Urothelium cell line (cell line): ENCODE measurements at regions not wholly inside any gene's neighbourhood (a gene's known extent, or its start where the extent isn't known, plus 50 kb on each side); places are given as distances from the start of the nearest gene placed in this dataset.

ENCODE experiments used
- DNase-seq: peaks from one replicate; pipeline ENCODE4 v3.0.0; 2011; ENCODE audit warnings: low spot score, mixed read lengths
- FAIRE-seq: peaks from 2 replicates; lab custom pipeline; 2011; peaks lifted over from hg19 to GRCh38; lab: Jason Lieb, UNC

GRCh38 chr18:77501266-77501665, 251.6 kb downstream of the GALR1 start:
- FAIRE-seq (no peak), DNase-seq (no peak)

GRCh38 chr18:77505499-77505898, 255.9 kb downstream of the GALR1 start:
- no peak for FAIRE-seq
- DNase-seq, result no peak

- no peak for DNase-seq
- no peak for FAIRE-seq
Observed at GRCh38 chr18:77512152-77512551, 262.5 kb downstream of the GALR1 start.

DNA sequence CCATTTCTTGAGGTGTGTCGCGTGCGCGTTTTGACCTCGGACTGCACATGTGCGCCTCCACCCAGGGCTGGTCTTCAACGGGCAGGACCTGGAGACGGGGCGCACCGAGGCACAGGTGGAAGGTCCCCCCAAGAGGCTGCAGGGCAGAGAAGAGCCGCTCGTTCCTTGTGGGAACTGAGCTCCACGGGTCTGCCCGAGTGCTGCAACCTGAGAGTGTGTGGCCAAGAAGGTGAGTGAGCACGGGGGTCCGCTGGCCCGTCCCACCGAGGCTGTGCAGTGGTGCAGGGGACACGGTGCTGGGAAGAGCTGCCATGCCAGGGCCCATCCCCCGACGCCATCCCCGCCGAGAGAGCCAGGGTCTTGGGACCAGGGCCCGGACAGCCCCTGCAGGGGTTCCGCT, 268.3 kb downstream of the GALR1 start:
- FAIRE-seq (no peak), DNase-seq (no peak)

- FAIRE-seq, result no peak
- no peak for DNase-seq
Observed at GRCh38 chr18:77520767-77521166, 271.1 kb downstream of the GALR1 start.

- FAIRE-seq (no peak), DNase-seq (no peak)
Observed at GRCh38 chr18:77522051-77522675, 272.5 kb downstream of the GALR1 start.

DNA sequence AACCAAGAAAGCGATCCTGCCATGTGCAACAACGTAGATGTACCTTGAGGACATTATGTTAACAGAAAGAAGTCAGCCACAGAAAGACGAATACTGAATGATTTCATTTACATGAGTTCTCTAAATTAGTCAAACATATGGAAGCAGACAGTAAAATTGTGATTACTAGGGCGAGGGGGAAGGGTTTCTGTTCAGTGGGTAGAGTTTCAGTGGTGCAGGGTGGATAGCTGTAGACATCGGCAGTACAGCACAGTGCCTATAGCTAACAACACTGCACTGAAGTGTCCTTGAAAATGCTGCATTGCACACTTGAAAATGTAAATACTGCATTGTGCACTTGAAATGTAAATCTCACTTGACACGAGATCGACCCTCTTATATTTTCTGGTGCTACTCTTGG, 275.3 kb downstream of the GALR1 start:
- no peak for DNase-seq
- FAIRE-seq, result no peak

DNA sequence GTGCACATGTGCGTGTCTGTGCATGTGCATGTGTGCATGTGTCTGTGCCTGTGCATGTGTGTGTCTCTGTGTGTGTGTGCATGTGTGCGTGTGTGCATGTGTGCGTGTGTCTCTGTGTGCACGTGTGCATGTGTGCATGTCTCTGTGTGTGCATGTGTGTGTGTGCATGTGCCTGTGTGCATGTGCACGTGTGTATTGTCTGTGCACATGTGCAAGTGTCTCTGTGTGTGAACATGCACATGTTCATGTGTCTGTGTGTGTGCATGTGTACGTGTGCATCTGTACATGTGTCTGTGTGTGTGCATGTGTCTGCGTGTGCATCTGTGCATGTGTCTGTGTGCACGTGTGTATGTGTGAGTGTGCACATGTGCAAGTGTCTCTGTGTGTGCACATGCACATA, 277.3 kb downstream of the GALR1 start:
- FAIRE-seq (no peak), DNase-seq (no peak)

DNA sequence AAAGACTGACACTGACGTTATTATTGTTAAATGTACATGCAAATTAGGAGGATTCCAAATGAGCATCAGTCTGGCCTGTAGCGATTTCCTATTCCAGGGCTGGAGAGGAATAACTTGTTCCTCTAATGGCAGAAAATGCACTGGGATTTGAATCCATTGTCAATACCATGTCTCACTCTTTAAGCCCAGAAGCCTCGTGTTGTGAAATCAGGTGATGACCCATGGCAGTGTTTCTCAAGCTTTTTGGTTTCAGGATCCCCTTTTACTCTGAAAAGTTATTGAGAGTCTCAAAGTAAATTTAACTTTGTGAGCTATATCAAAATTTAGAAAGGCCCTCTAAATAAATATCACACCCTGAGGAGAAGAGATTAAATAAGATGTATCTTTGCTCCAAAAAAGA, 279.2 kb downstream of the GALR1 start:
- FAIRE-seq (no peak), DNase-seq (no peak)

DNA sequence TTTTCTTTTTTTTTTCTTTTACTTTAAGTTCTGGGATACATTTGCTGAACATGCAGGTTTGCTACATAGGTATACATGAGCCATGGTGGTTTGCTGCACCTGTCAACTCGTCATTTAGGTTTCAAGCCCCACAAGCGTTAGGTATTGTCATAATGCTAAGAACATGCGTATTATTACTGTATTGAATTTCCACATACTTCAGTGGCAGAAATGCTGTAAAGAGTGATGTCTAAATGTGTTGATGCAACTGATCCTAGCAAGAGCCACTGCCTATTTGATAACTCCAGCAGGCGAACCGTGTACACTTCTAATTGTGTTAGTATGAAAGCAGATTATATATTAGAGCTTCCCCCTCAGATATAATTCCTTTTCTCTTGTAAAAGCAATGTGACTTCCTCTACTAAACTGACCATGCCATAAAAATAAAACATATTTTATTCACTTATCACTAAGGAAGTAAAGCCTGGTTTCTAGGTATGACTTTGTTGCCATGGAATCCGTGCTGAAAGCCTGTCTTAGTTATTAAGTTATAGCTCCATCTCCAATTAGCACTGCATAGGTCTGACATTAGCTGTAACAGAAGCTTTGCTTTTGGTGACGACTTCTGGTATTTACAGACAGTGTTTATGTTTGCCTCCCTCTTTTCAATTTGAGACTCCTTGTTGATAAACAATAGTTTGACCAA, 280.0 kb downstream of the GALR1 start:
- no peak for DNase-seq
- FAIRE-seq, result no peak

GRCh38 chr18:77530732-77531131, 281.1 kb downstream of the GALR1 start:
- FAIRE-seq, result no peak
- DNase-seq, result no peak

DNA sequence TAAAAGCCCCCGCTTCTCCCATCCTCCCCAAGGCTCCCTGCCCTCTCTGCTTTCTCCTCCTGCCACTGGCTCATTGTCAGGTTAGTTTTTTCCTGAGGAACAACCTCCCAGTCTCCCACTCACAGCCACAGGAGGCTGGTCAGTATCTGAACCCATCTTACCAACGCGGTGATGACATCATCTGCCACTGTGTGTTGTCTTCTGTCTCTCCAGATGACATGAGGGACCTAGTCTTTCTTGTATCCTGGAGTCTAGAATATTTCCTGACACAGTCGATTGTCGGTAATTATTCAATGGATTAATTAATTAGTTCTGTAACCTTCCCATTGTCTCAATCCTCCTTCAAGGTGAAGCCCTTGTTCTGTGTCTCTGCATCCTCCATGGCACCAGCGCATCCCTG, 290.2 kb downstream of the GALR1 start:
- no peak for FAIRE-seq
- no peak for DNase-seq

DNA sequence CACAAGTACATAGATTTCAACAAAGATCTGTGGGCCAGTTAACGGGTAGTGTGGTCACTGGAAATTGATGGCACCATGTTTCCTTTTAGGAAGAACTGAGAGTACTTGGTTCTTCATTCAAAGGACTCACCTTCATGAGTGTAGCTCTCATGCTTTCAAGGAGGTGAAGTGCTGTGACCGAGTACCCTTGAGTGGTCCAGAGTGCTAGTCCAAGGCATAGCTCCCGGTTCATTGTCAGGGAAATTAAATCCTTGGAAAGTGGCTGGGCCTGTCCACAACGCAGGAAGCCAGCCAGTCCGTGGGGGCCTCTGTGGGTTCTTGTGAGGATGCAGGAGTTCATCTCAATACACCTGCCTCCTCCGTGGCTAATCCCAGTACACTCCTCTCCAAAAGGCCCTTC, 295.1 kb downstream of the GALR1 start:
- DNase-seq (no peak), FAIRE-seq (no peak)

- FAIRE-seq, result no peak
- no peak for DNase-seq
Observed at GRCh38 chr18:77547757-77548156, 298.1 kb downstream of the GALR1 start.

- FAIRE-seq, result no peak
- no peak for DNase-seq
Observed at GRCh38 chr18:77548790-77549420, 299.3 kb downstream of the GALR1 start.

- FAIRE-seq (no peak), DNase-seq (no peak)
Observed at GRCh38 chr18:77550625-77551024, 301.0 kb downstream of the GALR1 start.

DNA sequence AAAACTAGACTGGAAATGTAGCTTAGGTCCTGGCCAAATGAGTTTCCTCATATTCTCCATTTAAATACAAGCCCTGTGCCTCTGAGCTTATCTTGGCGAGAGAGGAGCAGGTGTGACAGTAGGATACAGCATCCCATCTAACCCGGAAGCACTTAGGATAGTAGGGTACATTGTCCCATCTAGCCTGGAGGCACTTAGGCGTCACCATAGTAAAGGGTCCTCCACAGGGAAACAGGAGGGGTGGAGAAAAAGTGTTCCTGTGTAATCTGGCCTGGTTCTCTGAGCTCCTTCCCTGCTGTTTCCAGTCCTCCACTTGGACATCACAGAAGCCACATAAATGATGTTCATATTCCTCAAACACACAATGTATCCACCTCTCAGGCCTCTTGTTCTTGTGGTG, 301.4 kb downstream of the GALR1 start:
- no peak for DNase-seq

GRCh38 chr18:77552945-77553344, 303.3 kb downstream of the GALR1 start:
- FAIRE-seq, result no peak

More for the DNA sequence above, 301.4 kb downstream of the GALR1 start:
- peak; percentile 20 for FAIRE-seq

GRCh38 chr18:77554061-77554460, 304.4 kb downstream of the GALR1 start:
- DNase-seq (no peak), FAIRE-seq (no peak)

More at GRCh38 chr18:77552945-77553344, 303.3 kb downstream of the GALR1 start:
- DNase-seq, result no peak

DNA sequence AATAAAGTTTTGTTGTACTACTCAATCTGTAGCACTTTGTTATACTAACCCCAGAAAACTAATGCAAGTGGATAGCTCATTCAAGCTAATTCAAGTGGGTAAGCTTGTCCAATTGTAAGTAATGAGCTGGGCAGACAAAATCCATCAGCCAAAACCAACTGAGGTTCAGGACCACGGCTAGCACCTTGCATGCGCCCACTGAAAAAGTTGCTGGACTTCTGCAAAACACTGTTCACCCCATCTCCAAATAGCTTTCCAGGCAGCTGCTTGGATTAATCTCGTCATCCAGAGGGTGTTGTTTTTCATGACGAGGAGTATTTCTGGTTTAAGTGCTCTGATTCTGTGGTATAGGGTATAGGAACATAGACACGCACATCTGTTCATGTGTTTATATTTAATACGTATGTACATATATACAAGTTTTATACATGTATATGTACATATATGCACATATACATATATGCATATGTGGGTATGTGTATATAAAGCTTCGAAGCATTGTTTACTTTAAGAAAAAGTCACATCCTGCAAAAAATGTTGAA, 307.5 kb downstream of the GALR1 start:
- no peak for FAIRE-seq

GRCh38 chr18:77559274-77559910, 309.7 kb downstream of the GALR1 start:
- DNase-seq (no peak), FAIRE-seq (no peak)

More for the DNA sequence above, 307.5 kb downstream of the GALR1 start:
- peak; percentile 32 for DNase-seq
